ENCODE measurements at regions not wholly inside any gene's neighbourhood (a gene's known extent, or its start where the extent isn't known, plus 50 kb on each side); places are given as distances from the start of the nearest gene placed in this dataset.

GRCh38 chr16:9523994-9524393, 432.6 kb downstream of the HAPSTR1 start:
- intact Hi-C loops (cut with micrococcal nuclease): no loop called here
- Mint-ChIP-seq H3K9me3 (peaks cover 5% of the 10 kb centered on the region), H3K27ac (no peak overlapping the region), H3K4me1 (ENCODE audit: low read depth) (no peaks in the 10 kb centered on the region), H3K4me3 (no peak overlapping the region), H3K36me3 (no peaks in the 10 kb centered on the region), H3K27me3 (no peaks in the 10 kb centered on the region)
- DNase-seq: no peak
- ChIA-PET POLR2A (no interaction called here), CTCF (no interaction called here)

GRCh38 chr16:9525037-9525436, 433.6 kb downstream of the HAPSTR1 start:
- ChIA-PET CTCF (no interaction called here), POLR2A (no interaction called here)
- Mint-ChIP-seq H3K36me3 (no peaks in the 10 kb centered on the region), H3K4me1 (ENCODE audit: low read depth) (no peaks in the 10 kb centered on the region), H3K4me3 (no peak overlapping the region), H3K27me3 (no peaks in the 10 kb centered on the region), H3K27ac (no peak overlapping the region), H3K9me3 (peaks cover 5% of the 10 kb centered on the region)
- no peak for DNase-seq
- intact Hi-C loops (cut with micrococcal nuclease): no loop called here

GRCh38 chr16:9526791-9527190, 435.3 kb downstream of the HAPSTR1 start:
- H3K27ac Mint-ChIP-seq: no peak overlapping the region
- no peak overlapping the region for H3K4me3 Mint-ChIP-seq
- peaks cover 10% of the 10 kb centered on the region for H3K9me3 Mint-ChIP-seq
- H3K36me3 Mint-ChIP-seq: no peaks in the 10 kb centered on the region
- intact Hi-C loops (cut with micrococcal nuclease): no loop called here
- POLR2A ChIA-PET: no interaction called here
- CTCF ChIA-PET: no interaction called here
- H3K27me3 Mint-ChIP-seq: no peaks in the 10 kb centered on the region
- H3K4me1 Mint-ChIP-seq (ENCODE audit: low read depth): no peaks in the 10 kb centered on the region
- no peak for DNase-seq

GRCh38 chr16:9527976-9528375, 436.5 kb downstream of the HAPSTR1 start:
- Mint-ChIP-seq H3K27ac (no peak overlapping the region), H3K36me3 (no peaks in the 10 kb centered on the region), H3K4me1 (ENCODE audit: low read depth) (no peaks in the 10 kb centered on the region), H3K9me3 (peaks cover 14% of the 10 kb centered on the region), H3K27me3 (no peaks in the 10 kb centered on the region), H3K4me3 (no peak overlapping the region)
- no peak for DNase-seq
- intact Hi-C loops (cut with micrococcal nuclease): no loop called here
- CTCF ChIA-PET: no interaction called here
- POLR2A ChIA-PET: no interaction called here

- H3K27ac Mint-ChIP-seq: no peak overlapping the region
- no peaks in the 10 kb centered on the region for H3K36me3 Mint-ChIP-seq
- H3K27me3 Mint-ChIP-seq: no peaks in the 10 kb centered on the region
- CTCF ChIA-PET: no interaction called here
- intact Hi-C loops (cut with micrococcal nuclease): no loop called here
- H3K4me3 Mint-ChIP-seq: no peak overlapping the region
- H3K9me3 Mint-ChIP-seq: peaks cover 15% of the 10 kb centered on the region
- no peak for DNase-seq
- POLR2A ChIA-PET: no interaction called here
- no peaks in the 10 kb centered on the region for H3K4me1 Mint-ChIP-seq (ENCODE audit: low read depth)
These were observed 437.2 kb downstream of the HAPSTR1 start for GRCh38 chr16:9528511-9529079.

- Mint-ChIP-seq H3K9me3 (peaks cover 13% of the 10 kb centered on the region), H3K36me3 (no peaks in the 10 kb centered on the region)
- CTCF ChIA-PET: no interaction called here
These were observed 441.6 kb downstream of the HAPSTR1 start for GRCh38 chr16:9533042-9533441.

GRCh38 chr16:9534759-9535158, 443.3 kb downstream of the HAPSTR1 start:
- no peak overlapping the region for H3K4me3 Mint-ChIP-seq
- ChIA-PET CTCF (no interaction called here), POLR2A (no interaction called here)
- no peak for DNase-seq
- no peaks in the 10 kb centered on the region for H3K27me3 Mint-ChIP-seq
- H3K4me1 Mint-ChIP-seq (ENCODE audit: low read depth): no peaks in the 10 kb centered on the region
- H3K9me3 Mint-ChIP-seq: peaks cover 13% of the 10 kb centered on the region
- H3K27ac Mint-ChIP-seq: no peak overlapping the region
- intact Hi-C loops (cut with micrococcal nuclease): no loop called here
- no peaks in the 10 kb centered on the region for H3K36me3 Mint-ChIP-seq

More at GRCh38 chr16:9533042-9533441, 441.6 kb downstream of the HAPSTR1 start:
- DNase-seq: no peak
- Mint-ChIP-seq H3K4me3 (no peak overlapping the region), H3K4me1 (ENCODE audit: low read depth) (no peaks in the 10 kb centered on the region), H3K27ac (no peak overlapping the region), H3K27me3 (no peaks in the 10 kb centered on the region)
- POLR2A ChIA-PET: no interaction called here
- intact Hi-C loops (cut with micrococcal nuclease): no loop called here

GRCh38 chr16:9536905-9537304, 445.5 kb downstream of the HAPSTR1 start:
- DNase-seq: no peak
- ChIA-PET CTCF (no interaction called here), POLR2A (no interaction called here)
- Mint-ChIP-seq H3K27ac (no peak overlapping the region), H3K4me1 (ENCODE audit: low read depth) (no peaks in the 10 kb centered on the region), H3K27me3 (no peaks in the 10 kb centered on the region), H3K36me3 (no peaks in the 10 kb centered on the region), H3K4me3 (no peak overlapping the region), H3K9me3 (peaks cover 13% of the 10 kb centered on the region)
- intact Hi-C loops (cut with micrococcal nuclease): no loop called here

- Mint-ChIP-seq H3K36me3 (no peaks in the 10 kb centered on the region), H3K9me3 (peaks cover 6% of the 10 kb centered on the region), H3K27me3 (no peaks in the 10 kb centered on the region), H3K4me3 (no peak overlapping the region), H3K4me1 (ENCODE audit: low read depth) (no peaks in the 10 kb centered on the region), H3K27ac (no peak overlapping the region)
- intact Hi-C loops (cut with micrococcal nuclease): no loop called here
- ChIA-PET POLR2A (no interaction called here), CTCF (no interaction called here)
- DNase-seq: no peak
These were observed 447.9 kb downstream of the HAPSTR1 start for GRCh38 chr16:9539346-9539745.

- Mint-ChIP-seq H3K4me1 (ENCODE audit: low read depth) (no peaks in the 10 kb centered on the region), H3K9me3 (peaks cover 14% of the 10 kb centered on the region), H3K27me3 (no peaks in the 10 kb centered on the region), H3K27ac (no peak overlapping the region), H3K4me3 (no peak overlapping the region), H3K36me3 (no peaks in the 10 kb centered on the region)
- intact Hi-C loops (cut with micrococcal nuclease): no loop called here
- POLR2A ChIA-PET: no interaction called here
- CTCF ChIA-PET: no interaction called here
- DNase-seq: no peak
These were observed 450.3 kb downstream of the HAPSTR1 start for GRCh38 chr16:9541723-9542122.

GRCh38 chr16:9542165-9542755, 450.8 kb downstream of the HAPSTR1 start:
- Mint-ChIP-seq H3K9me3 (peaks cover 14% of the 10 kb centered on the region), H3K36me3 (no peaks in the 10 kb centered on the region), H3K4me3 (no peak overlapping the region), H3K27ac (no peak overlapping the region), H3K27me3 (no peaks in the 10 kb centered on the region), H3K4me1 (ENCODE audit: low read depth) (no peaks in the 10 kb centered on the region)
- POLR2A ChIA-PET: no interaction called here
- no peak for DNase-seq
- CTCF ChIA-PET: no interaction called here
- intact Hi-C loops (cut with micrococcal nuclease): no loop called here

- no peak overlapping the region for H3K4me3 Mint-ChIP-seq
- H3K36me3 Mint-ChIP-seq: no peaks in the 10 kb centered on the region
- H3K9me3 Mint-ChIP-seq: peaks cover 14% of the 10 kb centered on the region
- POLR2A ChIA-PET: no interaction called here
- H3K4me1 Mint-ChIP-seq (ENCODE audit: low read depth): no peaks in the 10 kb centered on the region
- CTCF ChIA-PET: no interaction called here
- no peak overlapping the region for H3K27ac Mint-ChIP-seq
- no peaks in the 10 kb centered on the region for H3K27me3 Mint-ChIP-seq
- intact Hi-C loops (cut with micrococcal nuclease): no loop called here
- DNase-seq: no peak
These were observed 454.3 kb downstream of the HAPSTR1 start for GRCh38 chr16:9545522-9546437.

- H3K27me3 Mint-ChIP-seq: no peaks in the 10 kb centered on the region
- H3K27ac Mint-ChIP-seq: no peak overlapping the region
- intact Hi-C loops (cut with micrococcal nuclease): no loop called here
- ChIA-PET POLR2A (no interaction called here), CTCF (no interaction called here)
- no peak overlapping the region for H3K4me3 Mint-ChIP-seq
- H3K4me1 Mint-ChIP-seq (ENCODE audit: low read depth): no peaks in the 10 kb centered on the region
- H3K36me3 Mint-ChIP-seq: no peaks in the 10 kb centered on the region
- DNase-seq: no peak
- H3K9me3 Mint-ChIP-seq: peaks cover 13% of the 10 kb centered on the region
These were observed 455.0 kb downstream of the HAPSTR1 start for GRCh38 chr16:9546438-9546786.
